ENCODE measurements at regions not wholly inside any gene's neighbourhood (a gene's known extent, or its start where the extent isn't known, plus 50 kb on each side); places are given as distances from the start of the nearest gene placed in this dataset.

DNA sequence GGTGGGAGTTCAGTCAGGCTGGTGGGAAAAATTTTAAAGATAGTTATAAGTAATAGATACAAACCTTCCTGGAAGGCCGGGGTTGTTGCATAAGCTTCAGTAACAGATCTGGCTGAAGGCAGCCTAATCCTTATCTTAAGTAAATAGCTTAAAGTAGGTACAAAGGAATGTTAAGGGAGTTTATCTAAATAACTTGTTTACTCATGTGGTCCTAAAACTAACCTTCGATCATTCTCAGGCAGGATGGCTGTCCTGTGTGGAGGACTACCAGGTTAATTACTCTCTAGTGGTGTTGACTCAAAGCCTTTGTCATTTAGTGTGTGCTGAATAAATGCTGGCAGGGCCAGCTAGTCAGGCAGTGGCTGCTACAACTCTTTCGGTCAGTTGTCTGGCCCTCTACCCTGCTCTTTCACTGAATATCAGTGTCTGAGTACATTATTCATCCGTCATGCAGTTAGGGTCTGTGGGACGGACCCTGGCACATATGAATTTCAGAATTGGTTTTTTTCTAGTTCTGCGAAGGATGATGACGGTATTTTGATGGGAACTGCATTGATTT lies 131.6 kb upstream of the TAB2 start:
- DNase-seq: no peak

DNA sequence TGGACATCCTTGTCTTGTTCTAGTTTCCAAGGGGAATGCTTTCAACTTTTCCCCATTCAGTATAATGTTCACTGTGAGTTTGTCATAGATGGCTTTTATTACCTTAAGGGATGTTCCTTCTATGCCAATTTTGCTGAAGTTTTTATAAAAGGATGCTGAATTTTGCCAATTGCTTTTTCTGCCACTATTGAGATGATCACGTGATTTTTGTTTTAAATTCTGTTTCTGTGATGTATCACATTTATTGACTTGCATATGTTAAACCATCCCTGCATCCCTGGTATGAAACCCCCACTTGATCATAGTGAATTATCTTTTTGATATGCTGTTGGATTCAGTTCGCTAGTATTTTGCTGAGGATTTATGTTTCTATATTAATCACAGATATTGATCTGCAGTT lies 130.6 kb upstream of the TAB2 start:
- DNase-seq: no peak

DNA sequence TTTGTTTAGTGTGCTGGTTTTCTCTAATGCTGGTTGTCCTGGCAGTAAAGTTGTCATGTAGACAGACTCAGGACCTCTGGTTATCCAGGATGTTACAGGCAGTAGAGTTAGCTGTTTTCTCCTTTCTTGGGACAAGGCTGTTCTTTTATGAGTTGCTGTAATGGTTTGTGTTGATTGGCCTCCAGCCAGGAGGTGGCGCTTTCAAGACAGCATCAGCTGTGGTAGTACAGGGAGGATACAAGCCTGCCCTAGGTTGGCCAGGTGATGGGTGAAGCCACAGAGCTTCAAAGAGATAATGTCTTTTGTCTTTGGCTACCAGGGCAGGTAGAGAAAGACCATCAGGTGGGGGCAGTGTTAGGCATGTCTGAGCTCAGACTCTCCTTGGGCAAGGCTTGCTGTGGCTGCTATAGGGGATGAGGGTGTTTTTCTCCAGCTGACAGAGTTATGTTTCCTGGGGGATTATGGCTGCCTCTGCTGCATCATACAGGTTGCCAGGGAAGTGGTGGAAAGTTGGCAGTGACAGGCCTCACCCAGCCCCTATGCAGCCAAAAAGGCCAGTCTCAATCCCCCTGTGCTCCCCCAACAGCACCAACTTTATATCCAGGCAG lies 127.2 kb upstream of the TAB2 start:
- no peak for DNase-seq

DNA sequence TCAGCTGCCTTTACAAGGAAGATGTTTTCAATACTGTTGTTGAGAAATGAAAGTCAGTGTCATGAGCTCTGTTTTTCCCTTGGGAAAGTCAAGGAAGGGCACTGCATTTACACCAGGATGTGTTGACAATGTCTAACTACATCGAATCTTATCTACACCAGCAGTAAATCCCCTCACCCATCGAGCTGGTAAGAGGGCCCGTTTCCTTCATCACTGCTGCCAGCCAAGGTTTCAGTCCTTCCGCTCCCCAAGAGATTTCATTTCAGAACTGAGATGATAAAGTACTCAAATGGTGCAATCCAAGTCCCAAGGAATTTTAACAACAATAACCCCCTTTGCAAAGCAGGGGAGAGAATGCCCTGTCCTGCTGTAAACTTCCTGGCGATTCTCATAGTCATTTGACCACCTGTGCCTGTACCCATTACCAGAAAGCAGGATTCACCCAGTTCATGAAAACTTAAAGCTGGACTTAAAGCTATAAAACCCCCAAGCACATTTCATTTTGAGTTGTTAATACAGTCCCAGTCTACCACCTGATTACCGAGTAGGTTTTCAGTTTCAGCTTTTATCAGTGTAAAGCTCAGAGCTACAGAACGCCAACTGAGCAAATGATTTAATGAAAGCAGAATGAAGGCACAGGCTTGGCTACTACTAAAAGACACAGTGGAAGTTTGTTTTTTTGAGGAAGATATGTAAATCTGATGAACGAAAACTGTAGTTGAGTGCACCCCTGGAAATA lies 122.5 kb upstream of the TAB2 start:
- DNase-seq: no peak

DNA sequence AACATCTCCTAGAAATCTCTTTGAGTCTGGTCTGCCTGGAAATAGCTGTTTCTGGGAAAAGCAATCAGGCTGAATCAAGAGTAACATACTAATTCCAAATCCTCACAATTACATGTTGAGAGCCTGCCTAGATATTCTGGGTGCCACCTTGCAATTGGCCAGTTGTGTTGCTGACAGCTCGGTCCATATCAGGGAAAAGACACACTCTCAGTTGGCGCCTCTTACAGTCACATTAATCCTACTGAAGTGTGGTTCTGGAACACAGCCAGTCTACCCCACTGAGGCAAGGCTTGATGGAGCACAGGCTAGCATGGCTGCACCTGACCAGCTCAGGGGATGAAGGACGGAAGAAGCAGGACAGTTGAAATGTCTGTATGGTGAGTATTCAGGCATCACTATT lies 121.4 kb upstream of the TAB2 start:
- DNase-seq: no peak

DNA sequence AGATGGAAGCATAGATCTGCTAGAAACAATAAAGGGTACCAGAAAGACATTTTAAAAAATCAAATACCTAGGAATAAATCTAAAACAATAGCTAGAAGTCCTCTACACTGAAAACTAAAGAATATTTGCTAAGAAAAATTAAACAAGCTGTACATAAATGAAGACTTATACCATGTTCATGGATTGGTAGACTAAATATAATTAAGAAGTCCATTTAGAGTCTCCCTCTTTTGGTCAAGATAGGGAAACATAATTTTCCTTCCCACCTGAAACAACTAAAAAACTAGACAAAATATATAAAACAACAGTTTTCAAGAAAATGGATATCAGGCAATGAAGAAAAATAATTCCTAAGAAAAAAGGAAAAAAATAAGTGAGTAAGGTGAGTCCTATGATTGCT lies 120.0 kb upstream of the TAB2 start:
- DNase-seq: no peak

DNA sequence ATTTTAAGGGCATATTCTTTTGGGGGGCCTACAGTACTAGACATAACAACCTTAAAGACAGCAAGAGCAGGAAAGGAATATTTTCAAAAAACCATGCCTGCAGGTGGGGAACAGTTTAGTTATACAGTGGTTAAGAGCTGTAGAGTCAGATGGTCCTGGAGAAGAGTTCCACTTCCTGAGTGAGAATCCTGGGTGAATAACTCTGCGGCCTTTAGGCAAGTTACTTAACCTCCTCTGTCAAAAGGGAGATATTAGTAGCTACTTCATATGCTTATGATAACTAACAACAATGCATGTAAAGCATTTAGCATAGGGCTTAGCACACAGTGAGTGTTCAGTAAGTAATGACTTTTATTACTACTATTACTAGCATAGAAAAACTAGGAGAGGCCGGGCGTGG lies 119.2 kb upstream of the TAB2 start:
- DNase-seq: no peak

DNA sequence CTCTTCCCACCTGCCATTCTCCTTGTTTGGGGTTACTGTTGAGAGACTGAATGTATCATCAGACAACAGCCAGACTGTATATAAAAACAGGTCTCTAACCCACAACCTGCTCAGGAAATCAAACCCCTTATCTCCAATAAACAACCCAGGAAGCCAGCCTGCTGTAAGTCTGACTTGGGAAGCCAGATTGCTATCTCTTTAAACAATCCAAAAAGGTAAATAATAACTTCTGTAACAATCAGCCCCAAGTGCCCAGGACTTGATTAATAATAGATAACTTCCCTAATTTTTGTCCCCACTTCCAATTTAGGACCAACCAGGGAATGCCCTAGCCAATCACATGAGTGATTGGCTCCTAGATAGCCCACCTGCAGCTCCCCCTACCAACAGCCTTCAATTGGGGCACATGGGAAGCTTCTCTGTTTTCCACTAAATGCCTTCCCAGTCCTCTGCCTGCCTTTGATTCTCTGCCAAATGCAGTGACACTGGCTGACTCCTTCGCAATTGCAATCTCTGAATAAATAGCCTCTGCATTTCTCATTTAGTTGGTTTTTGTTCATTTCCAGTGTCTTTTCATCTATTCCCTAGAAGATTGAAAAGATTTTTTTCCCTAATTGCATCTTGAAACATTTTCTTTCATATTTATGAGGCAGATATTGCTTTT lies 117.1 kb upstream of the TAB2 start:
- peak; percentile 57 for DNase-seq

DNA sequence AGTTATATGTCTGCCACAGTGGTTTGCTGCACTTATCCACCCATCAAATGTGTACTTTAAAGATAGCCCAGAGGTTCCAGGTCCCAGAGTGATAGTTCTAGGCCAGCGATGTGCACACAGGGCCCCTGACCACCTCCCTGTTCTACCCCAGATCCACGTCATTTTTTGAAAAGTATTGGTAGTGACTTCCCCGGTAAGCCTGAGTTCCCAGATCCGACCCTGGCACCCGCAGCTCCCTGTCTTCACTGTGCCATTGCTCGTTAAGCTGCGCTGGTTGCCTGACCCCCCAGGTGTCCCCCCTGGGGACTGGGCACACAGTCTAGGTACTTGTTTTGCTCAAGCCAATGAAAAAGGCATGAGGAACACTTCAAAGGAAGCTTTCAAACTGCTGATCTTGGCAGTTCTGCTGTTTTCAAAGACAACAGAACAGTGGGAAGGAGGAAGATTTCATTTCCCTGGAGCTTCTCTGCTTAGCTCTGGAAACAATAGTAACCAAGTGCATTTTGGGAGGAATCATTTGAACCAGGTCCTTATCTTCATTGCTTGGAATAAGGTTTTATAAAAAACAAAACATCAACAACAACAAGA lies 116.3 kb upstream of the TAB2 start:
- no peak for DNase-seq

DNA sequence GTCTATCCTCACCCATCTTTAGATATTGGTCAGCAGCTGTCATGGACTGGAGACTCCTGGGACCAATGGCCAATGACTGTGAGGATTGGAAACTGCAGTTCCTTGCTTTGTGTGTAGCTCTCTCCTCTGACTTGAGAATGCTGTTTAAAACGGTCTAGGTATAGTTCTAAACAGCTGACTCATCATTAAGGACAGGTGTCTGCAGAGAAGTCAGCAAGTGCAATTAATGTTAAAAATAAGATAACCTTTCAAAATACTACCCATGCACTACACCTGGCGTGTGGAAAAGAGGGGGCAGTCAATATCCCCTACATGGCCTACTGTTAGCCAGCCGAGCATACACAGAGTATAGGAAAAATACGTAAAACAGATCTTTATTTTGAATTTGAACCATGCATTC lies 115.4 kb upstream of the TAB2 start:
- DNase-seq: no peak

DNA sequence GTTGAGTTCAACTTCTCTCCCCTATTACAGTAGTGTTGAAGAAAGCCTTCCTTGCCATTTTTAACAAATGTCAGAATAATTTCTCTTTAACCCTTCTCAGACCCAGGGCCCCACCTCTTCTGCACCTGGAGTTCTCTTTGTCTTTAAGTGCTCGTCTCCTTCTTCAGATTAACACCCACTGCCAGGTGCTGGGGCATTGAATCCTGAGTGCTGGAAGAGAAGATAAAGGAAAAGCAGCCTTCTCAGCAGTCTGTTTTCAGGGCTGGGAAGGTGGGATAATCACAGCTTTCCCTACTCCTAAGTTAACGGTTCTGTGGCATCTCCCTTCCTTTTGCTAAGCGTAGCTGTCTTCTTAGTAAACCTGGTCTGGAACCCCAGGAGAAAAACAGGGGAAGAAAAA lies 114.6 kb upstream of the TAB2 start:
- no peak for DNase-seq

DNA sequence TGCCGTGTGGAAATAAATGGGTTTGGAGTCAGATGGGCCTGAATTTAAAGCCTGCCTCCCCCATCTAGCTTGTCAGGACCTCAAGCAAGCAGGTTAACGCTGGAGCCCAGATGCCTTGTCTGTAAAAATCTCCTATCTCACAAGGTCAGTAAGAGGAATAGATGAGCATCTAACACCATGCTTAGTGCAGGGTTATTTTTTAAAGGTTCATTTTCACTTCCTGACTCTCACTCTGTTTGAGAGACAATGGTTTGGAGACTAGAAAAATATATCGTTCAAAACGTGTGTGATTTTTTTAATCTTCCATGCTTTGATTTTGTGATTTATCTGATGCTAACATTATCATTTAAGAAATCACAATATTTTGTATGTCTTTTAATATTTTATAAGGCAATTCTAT lies 114.0 kb upstream of the TAB2 start:
- DNase-seq: no peak

DNA sequence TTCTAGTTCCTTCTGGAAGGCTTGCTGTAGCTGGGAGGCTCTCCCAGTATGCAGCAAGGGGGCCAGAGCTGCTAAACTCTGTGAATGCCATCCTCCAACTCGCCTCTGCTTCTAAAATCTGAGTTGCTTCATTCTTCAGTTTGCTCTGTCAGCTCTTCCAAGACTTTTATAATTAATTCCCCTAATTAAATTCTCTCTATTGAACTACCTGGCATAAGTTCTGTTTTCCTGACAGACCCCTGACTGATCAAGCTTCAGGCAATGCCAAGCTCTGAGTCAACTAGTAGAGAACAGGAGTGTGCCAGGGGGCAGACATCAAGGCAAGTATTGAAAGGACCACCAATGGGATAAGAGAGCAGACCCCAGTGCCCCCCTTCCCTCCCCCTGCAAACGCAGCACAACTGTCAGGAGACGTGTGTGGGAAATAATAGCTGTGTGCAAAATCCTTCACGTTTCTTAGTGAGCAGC lies 109.3 kb upstream of the TAB2 start:
- no peak for DNase-seq

DNA sequence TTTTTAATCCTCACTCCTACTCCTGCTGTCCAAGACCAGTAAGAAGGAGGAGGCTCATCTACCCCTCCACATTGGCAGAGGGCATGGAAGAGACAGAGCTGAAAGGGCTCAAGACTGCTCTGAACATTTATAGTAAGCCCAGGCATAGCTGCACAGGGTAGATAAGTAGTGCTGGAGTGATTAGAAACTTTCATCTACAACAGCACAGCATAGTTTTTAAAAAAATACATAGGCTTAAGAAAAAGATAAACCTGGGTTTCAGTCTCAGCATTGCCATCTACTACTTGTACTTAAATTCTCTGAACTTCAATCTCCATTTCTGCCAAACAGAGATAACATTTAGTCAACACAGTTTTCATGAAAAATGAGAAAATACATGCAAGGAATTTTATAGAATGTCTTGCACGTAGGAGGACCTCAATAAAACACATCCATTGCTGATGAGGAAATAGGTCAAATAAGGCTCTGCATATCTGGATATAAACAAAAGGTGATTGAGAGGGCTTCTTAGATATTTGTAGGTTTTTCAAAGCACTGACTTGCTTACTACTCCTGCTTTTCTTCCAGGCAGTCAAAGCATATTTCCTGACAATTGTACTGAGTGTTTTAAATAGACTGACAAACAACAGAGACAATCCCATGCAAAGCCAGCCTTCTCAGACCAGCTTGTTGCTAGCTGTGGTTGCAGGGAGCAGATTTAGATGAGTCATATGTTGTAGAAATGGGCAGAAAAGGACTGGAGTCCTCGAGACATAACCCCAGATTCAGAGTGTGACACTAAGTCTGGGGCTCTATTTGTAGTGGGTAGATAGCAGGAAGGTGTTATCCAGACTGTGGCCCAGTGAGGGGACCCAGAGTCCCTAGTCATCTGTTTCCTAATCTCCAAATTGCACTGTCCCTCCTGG lies 107.4 kb upstream of the TAB2 start:
- DNase-seq: no peak

DNA sequence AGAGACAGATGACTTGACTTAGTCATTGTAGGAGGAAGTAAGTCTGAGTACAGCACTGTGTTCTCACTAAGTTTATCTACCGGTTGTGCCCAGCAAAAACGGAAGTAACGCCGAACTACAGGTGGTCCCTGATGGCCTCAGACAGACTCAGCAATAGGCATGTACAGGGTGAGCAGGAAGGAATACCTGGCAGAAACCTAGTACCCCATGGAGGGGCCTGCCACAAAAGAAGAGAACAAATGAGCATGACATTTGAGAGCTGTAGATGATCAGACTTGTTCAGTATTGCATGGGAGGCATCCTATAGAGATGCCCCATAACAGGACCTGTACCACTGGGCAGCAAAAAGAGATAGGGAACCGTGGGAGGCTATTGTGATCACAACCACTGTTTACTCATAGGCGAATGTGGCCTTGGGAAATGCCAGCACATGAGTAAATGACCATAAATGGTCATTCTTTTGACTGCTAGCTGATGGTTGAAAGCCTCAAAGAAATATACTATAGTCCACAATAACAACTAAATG lies 106.4 kb upstream of the TAB2 start:
- no peak for DNase-seq

DNA sequence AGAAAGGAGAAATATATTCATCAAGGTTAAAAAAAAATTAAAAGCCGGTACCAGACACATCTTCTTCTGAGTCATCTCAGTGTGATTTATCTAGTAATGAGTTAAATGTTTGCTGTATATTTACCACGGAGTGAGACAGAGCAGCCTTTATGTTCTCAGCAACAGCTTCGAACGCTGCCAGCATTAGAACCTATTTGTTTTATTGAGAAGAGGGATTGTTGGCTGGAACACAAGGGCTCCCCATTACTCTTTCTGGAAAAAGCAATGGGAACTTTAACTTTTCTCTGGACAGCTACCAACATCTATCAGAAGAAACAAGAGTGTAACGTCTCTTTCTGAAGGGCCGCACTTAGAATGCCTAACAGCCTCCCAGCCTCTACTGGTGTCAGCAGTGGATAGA lies 105.3 kb upstream of the TAB2 start:
- no peak for DNase-seq

DNA sequence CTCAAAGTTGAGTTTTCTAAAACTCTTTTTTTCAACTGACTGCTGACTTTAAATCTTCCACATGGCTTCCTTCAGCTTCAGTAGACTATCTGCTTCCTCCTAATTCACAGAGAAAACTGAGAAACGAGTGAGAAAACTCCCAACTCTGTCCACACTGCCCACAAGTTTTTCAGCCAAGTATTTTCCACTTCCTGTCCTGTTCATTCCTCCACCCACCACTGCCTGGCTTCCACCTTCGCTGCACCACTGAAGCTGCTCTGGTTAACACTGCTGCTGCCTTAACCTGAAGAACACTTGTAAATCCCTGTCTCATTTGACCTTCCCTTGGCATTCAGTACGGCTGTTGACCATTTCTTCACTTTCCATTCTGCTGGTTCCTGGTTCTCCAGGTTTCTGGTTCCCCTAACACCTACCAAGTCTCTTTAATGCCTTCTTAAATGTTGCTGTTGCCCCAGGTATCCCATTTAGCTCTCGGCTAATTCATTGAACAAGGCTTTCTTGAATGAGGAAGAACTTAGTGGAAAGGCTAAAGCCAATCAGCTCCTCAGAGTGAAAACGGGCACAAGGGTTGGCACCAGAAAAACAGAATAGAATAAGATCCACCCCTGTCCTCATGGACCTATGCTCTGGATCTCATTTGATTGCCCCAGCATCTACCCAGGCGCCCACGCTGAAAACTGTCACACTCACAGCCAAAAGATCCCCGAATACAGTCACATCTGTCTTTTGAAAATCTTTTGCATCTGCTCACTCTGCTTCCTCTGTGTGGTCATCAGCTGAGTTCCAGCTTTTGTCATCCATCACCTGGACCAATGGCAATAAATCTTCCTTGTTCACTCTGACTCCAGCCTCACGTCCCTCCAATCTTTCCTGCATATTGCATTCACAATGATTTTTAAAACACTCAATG lies 104.4 kb upstream of the TAB2 start:
- no peak for DNase-seq

DNA sequence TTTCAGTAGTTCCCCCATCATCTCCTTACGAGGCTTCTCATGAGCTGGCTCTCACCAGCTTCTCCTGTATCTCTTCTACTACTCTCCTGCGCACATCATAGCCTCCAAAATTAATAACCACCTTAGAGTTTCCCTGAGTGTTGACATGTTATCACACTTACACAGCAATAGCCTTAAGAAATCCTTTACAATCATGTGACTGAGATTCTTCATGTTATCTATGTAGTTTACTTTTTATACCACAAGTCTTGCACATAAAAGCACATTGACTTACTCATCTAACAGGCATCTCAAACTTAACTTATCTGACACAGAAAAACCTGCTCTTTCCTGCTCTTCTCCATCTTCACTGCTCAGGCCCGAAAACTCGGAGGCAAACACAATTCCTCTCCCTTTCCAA lies 103.7 kb upstream of the TAB2 start:
- no peak for DNase-seq

DNA sequence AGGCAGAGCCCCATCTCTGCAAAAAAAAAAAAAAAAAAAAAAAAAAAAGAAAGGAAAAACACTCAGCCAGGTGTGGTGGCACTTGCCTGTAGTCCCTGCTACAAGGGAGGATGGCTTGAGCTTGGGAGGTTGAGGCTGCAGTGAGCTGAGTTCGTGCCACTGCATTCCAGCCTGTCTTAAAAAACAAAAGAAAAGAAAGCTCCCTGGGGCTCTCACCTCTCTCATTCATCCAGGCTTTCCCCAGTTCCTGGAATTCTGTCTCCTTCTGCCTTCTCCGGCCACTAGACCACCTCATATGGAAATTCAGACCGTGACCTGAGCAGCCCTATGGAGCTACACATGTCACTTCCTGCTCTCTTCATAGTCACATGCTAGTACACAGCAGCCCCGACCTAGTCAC lies 101.1 kb upstream of the TAB2 start:
- DNase-seq: no peak

DNA sequence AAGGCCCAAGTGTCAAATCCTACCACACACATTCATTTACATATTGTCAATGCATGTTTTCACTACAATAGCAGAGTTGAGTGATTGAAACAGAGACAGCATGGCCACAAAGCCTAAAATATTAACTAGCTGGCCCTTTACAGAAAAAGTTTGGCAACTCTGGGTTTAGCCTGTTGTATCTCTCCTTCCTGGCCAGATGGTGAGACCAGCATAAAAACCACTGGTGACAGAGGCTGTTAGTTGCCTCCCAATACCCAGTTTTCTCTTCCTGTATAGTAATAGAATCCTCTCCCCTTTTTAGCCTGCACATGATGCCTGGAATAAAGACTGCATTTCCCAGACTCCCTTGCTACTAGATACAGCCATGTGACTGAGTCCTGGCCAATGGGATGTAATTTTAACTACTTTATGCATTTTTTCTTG lies 100.0 kb upstream of the TAB2 start:
- DNase-seq: peak; percentile 29

DNA sequence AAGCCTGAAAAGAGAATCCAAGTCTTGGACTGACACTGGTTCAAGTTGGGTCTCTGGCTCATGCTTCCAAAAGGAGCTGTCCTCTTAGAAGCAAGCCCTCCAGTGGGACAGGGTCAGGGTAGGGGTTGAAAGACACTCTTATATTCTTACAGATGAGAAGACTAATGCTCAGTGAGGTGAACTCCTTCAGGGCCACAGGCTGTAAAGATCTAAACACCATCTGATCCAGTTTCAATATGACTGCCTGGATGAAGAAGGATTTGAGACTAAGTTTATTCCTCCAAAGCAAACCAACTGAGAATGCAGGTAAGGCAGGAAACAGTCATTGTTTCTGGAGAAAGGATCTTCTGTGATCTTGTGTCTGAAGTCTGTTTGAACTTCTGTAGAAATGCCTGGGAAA lies 99.0 kb upstream of the TAB2 start:
- DNase-seq: no peak

Data from NCI-H2171 treated with DMSO at 0.1 percent for 48 hours (cell line).